Tibial nerve (tissue), 4 donors: ENCODE measurements at regions not wholly inside any gene's neighbourhood (a gene's known extent, or its start where the extent isn't known, plus 50 kb on each side); places are given as distances from the start of the nearest gene placed in this dataset.

Source experiments
- DNase-seq, 2 donors: peaks; one replicate each; pipeline ENCODE4 v3.0.0-alpha.2; 2019; ENCODE audit warnings: low spot score in 2 of 2
- H3K27ac ChIP-seq, 4 donors: fragments of 200-600 bp; sonication (generic) in 3 of 4; one replicate each; pipeline ENCODE4 v1.5.1; 2017 to 2019; ENCODE audit warnings: mild to moderate bottlenecking in 1 of 4
- H3K27me3 ChIP-seq, 2 donors: fragments of 200-600 bp; sonication (generic) in 1 of 2; one replicate each; pipeline versions ENCODE4 v1.5.1 to v1.6.0; 2017 to 2019
- H3K36me3 ChIP-seq, 3 donors: fragments of 200-600 bp; sonication (generic); one replicate each; pipeline ENCODE4 v1.5.1; 2018 to 2019
- H3K4me1 ChIP-seq, 4 donors: fragments of 200-600 bp; sonication (generic) in 3 of 4; one replicate each; pipeline ENCODE4 v1.5.1; 2017 to 2019
- H3K4me3 ChIP-seq, 4 donors: fragments of 200-600 bp; sonication (generic) in 3 of 4; one replicate each; pipeline ENCODE4 v1.5.1; 2017 to 2019; ENCODE audit warnings: mild to moderate bottlenecking in 1 of 4, moderate library complexity in 1 of 4
- H3K9me3 ChIP-seq, 4 donors: fragments of 200-600 bp; sonication (generic) in 3 of 4; one replicate each; pipeline ENCODE4 v1.5.1; 2017 to 2019
- EP300 ChIP-seq, 2 donors: sonication (generic); formaldehyde crosslinking; IDR thresholded peaks; one replicate each; pipeline ENCODE4 v1.6.1; 2017; ENCODE audit warnings: antibody characterized with exemption in 2 of 2, mild to moderate bottlenecking in 1 of 2
- POLR2A ChIP-seq, 2 donors: fragments of 450-650 bp; IDR thresholded peaks; one replicate each; pipeline ENCODE4 v1.6.1; 2017; ENCODE audit warnings: antibody characterized with exemption in 2 of 2, mild to moderate bottlenecking in 2 of 2, moderate library complexity in 2 of 2
- WGBS, 2 donors: methylation state at CpG; one replicate each; pipeline ENCODE4 v1.1.5; 2018; 5-methylcytosine and 5-hydroxymethylcytosine counted together
- TF ChIP-seq, protein P1 (sequence below), 5 experiments: fragments of 200-600 bp in 3 of 5; fragments of 450-650 bp in 2 of 5; sonication (generic) in 3 of 5; IDR thresholded peaks; one replicate each; pipeline ENCODE4 v1.5.1; 2016 to 2019; ENCODE audit warnings: antibody characterized with exemption in 5 of 5, mild to moderate bottlenecking in 3 of 5, moderate library complexity in 2 of 5

DNA sequence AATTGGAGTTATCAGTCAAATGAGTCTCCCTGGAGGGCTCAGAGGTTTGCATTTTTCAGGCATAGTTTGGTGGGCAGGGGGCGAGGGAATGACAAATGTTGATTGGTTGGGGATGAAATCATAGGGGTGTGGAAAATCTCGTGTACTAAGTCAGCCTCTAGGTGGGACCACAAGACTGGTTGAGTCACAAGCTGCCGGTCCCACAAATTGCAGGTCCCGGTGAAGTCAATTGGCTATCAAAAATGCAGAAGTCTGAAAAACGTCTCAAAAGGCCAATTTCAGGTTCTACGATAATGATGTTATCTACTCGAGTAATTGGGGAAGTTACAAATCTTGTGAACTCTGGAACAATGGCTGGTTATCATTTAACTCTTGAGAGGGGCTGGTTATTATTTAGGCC is 98.8 kb upstream of the DHX15 start:
- Histone ChIP-seq H3K4me1 (peaks cover 0 to 10% (median 0%) of the 10 kb centered on the region in 4 donors), H3K9me3 (no peaks in the 10 kb centered on the region), H3K36me3 (no peaks in the 10 kb centered on the region), H3K4me3 (no peak overlapping the region), H3K27me3 (no peaks in the 10 kb centered on the region), H3K27ac (no peak overlapping the region)
- WGBS, 2 donors: 49 to 66% methylated on average over 7 of the region's 7 CpGs
- TF ChIP-seq, protein P1, sequence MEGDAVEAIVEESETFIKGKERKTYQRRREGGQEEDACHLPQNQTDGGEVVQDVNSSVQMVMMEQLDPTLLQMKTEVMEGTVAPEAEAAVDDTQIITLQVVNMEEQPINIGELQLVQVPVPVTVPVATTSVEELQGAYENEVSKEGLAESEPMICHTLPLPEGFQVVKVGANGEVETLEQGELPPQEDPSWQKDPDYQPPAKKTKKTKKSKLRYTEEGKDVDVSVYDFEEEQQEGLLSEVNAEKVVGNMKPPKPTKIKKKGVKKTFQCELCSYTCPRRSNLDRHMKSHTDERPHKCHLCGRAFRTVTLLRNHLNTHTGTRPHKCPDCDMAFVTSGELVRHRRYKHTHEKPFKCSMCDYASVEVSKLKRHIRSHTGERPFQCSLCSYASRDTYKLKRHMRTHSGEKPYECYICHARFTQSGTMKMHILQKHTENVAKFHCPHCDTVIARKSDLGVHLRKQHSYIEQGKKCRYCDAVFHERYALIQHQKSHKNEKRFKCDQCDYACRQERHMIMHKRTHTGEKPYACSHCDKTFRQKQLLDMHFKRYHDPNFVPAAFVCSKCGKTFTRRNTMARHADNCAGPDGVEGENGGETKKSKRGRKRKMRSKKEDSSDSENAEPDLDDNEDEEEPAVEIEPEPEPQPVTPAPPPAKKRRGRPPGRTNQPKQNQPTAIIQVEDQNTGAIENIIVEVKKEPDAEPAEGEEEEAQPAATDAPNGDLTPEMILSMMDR (IDR thresholded peaks at IDR 0.05): no peak
- TF ChIP-seq EP300 (IDR thresholded peaks at IDR 0.05): no peak
- no peak for TF ChIP-seq POLR2A (IDR thresholded peaks at IDR 0.05)
- DNase-seq: no peak

DNA sequence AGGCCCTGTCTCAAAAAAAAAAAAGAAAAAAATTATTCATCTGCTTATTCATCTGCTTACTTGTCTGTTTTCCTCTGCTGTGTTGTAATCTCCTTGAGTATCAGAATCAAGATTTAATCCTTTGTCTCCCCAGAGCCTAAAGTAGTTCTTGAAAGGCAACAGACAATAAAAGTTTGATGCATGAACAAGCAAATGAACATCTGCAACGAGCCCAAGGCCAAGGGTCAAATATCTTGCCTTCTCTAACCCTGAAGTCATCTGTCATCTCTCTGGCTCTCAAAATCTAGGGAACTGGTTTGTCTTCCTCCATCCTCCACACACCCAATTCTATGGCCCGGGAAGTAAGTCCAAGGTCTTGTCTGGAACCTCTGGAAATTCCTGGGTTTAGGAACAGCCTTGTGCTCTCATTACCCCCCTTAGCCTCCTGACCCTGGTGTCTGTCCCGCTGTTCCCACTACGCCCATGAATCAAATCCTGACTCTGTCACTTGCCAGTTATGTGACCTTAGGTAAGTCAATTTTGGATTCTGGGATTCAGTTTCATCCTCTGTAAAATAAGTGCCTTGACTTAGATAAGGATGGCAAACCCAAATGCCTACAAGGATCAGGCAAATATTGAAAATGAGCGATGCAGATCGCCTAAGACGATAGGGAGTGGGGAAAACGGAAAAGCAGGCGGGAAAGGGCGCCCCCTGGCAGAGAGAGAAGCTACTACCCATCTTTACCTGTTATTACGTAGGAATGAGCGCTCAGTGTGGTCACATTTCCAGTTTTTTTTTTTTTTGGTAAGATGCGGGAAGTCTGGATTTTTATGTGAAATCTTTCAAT is 102.7 kb upstream of the DHX15 start:
- Histone ChIP-seq H3K27me3 (no peaks in the 10 kb centered on the region), H3K4me3 (no peak overlapping the region), H3K36me3 (no peaks in the 10 kb centered on the region), H3K9me3 (no peaks in the 10 kb centered on the region), H3K4me1 (peaks cover 0 to 10% (median 0%) of the 10 kb centered on the region in 4 donors), H3K27ac (peak overlapping the region in 1 of 4 donors; percentile 56)
- 38 to 42% methylated on average over 13 of the region's 13 CpGs for WGBS, 2 donors
- no peak for TF ChIP-seq POLR2A (IDR thresholded peaks at IDR 0.05)
- TF ChIP-seq, protein P1 (IDR thresholded peaks at IDR 0.05): peak; percentile 31 to 52 (median 45)
- DNase-seq: peak; percentile 23 to 36

DNA sequence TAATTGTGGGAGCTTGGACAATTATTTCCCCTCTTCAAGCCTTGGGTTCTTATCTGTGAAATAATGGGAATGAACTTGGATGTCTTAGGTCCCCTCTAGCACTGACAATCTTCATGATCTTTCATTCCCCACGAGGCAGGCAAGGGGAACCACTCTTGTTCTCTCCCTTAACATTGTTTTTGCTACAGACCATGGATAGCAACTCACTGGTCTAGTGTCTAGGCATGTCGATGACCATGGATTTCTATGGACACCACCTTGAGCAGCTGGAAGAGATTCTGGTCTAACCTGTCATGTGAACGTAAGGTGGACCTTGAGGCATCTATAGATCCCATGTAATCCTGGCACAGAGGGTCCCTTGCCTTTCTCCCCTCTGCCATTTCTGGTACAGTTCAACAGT is 104.1 kb upstream of the DHX15 start:
- Histone ChIP-seq H3K4me3 (no peak overlapping the region), H3K4me1 (peaks cover 0 to 10% (median 0%) of the 10 kb centered on the region in 4 donors), H3K27ac (no peak overlapping the region), H3K27me3 (no peaks in the 10 kb centered on the region), H3K9me3 (peaks cover 0 to 8% (median 2%) of the 10 kb centered on the region in 4 donors), H3K36me3 (no peaks in the 10 kb centered on the region)
- DNase-seq: no peak
- TF ChIP-seq, protein P1 (IDR thresholded peaks at IDR 0.05): no peak
- TF ChIP-seq EP300 (IDR thresholded peaks at IDR 0.05) (no peak), POLR2A (IDR thresholded peaks at IDR 0.05) (no peak)
- whole genome bisulfite sequencing, 2 donors: 92 to 95% methylated on average over 3 of the region's 3 CpGs

DNA sequence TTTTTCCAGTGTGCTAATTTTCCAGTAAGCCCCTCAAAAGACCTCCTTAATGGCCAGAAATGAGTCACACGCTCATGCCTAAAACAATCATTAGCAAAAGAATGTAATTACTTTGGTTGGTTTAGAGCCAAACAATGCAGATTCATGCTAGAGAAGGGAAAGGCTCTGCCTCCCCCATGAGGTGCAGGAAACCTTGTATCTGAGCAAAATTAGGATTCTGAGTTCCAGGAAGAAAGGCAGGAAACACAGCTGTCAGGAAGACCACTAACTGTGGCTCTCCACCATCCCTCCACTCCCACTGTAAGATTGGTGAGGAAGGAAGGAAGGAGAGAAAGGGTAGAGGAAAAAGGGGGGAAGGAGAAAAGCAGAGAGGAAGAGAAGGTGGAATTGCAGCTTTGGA is 104.9 kb upstream of the DHX15 start:
- DNase-seq: no peak
- H3K4me3 ChIP-seq: no peak overlapping the region
- H3K36me3 ChIP-seq: no peaks in the 10 kb centered on the region
- TF ChIP-seq POLR2A (IDR thresholded peaks at IDR 0.05) (no peak), EP300 (IDR thresholded peaks at IDR 0.05) (no peak)
- TF ChIP-seq, protein P1 (IDR thresholded peaks at IDR 0.05): no peak
- peaks cover 0 to 10% (median 0%) of the 10 kb centered on the region in 4 donors for H3K4me1 ChIP-seq
- no peak overlapping the region for H3K27ac ChIP-seq
- WGBS, 2 donors: 35 to 54% methylated on average over 1 of the region's 1 CpG
- H3K9me3 ChIP-seq: peaks cover 0 to 11% (median 2%) of the 10 kb centered on the region in 4 donors
- H3K27me3 ChIP-seq: no peaks in the 10 kb centered on the region

DNA sequence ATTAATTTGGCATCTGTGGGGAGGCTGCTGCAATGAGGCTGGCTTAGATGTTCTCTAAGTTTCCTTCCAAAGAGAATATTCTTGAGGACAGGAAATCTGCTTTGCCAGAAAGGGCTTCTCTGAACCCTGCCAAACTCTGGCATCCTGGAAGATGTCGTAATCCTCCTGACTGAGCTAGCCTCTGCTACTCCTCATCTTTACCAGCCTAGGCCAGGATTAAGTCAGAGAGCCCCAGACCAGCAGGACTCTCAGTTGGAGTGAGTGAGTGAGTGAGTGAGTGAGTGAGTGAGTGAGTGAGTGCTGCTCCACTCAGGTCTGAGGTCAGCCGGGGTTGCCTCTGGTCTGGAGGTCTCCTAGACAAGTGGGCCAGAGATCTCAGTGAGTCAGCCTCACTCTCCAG is 104.9 kb upstream of the SOD3 start:
- peaks cover 0 to 10% (median 0%) of the 10 kb centered on the region in 4 donors for H3K4me1 ChIP-seq
- H3K27ac ChIP-seq: no peak overlapping the region
- 62 to 71% methylated on average over 2 of the region's 2 CpGs for WGBS, 2 donors
- no peak for DNase-seq
- TF ChIP-seq EP300 (IDR thresholded peaks at IDR 0.05) (peak in 1 of 2 donors; percentile 45), POLR2A (IDR thresholded peaks at IDR 0.05) (no peak)
- TF ChIP-seq, protein P1 (IDR thresholded peaks at IDR 0.05): no peak
- peaks cover 0 to 11% (median 2%) of the 10 kb centered on the region in 4 donors for H3K9me3 ChIP-seq
- H3K36me3 ChIP-seq: no peaks in the 10 kb centered on the region
- no peak overlapping the region for H3K4me3 ChIP-seq
- H3K27me3 ChIP-seq: no peaks in the 10 kb centered on the region
